CD14-positive monocyte (primary cell): ENCODE measurements at regions not wholly inside any gene's neighbourhood (a gene's known extent, or its start where the extent isn't known, plus 50 kb on each side); places are given as distances from the start of the nearest gene placed in this dataset.
"Not testable (repeated sequence)": the region's sequence is repeated elsewhere in the genome, so short reads cannot be mapped to it uniquely, and the experiment has no call there.

Experiments
- DNase-seq, 3 donors: peaks; one replicate each; pipeline ENCODE4 v3.0.0-alpha.2; 2011 to 2022
- H2AFZ ChIP-seq: 2 replicates; pipeline ENCODE4 v1.6.0; 2012; ENCODE audit warnings: mild to moderate bottlenecking, low read depth, low read length, inconsistent platforms; ENCODE audit not compliant: insufficient read depth, poor library complexity, severe bottlenecking
- H3K27ac ChIP-seq, 2 donors: 1 replicate in 1 of 2; 2 replicates in 1 of 2; pipeline ENCODE4 v1.5.1; 2012 to 2013; ENCODE audit warnings: low read length in 2 of 2, control low read depth in 1 of 2, inconsistent platforms in 1 of 2, low read depth in 1 of 2, mild to moderate bottlenecking in 1 of 2
- H3K27me3 ChIP-seq, 2 donors: one replicate each; pipeline versions ENCODE4 v1.6.0 to v1.6.1; 2011 to 2013; ENCODE audit warnings: low read length in 2 of 2; ENCODE audit not compliant: control insufficient read depth in 2 of 2, insufficient read depth in 2 of 2
- H3K36me3 ChIP-seq, 2 donors: replicated peaks in 1 of 2; 1 replicate in 1 of 2; 2 replicates in 1 of 2; pipeline versions ENCODE4 v1.5.1 to v1.6.1; 2012 to 2013; ENCODE audit warnings: low read length in 2 of 2, control low read depth in 1 of 2, inconsistent platforms in 1 of 2, mild to moderate bottlenecking in 1 of 2; ENCODE audit not compliant: insufficient read depth in 2 of 2, control insufficient read depth in 1 of 2
- H3K4me1 ChIP-seq, 2 donors: 1 replicate in 1 of 2; 2 replicates in 1 of 2; pipeline versions ENCODE4 v1.5.1 to v1.6.1; 2012 to 2013; ENCODE audit warnings: low read length in 2 of 2, control low read depth in 1 of 2, inconsistent platforms in 1 of 2, mild to moderate bottlenecking in 1 of 2, moderate library complexity in 1 of 2; ENCODE audit not compliant: insufficient read depth in 2 of 2, control insufficient read depth in 1 of 2
- H3K4me2 ChIP-seq: replicated peaks from 2 replicates; pipeline ENCODE3; 2012; ENCODE audit warnings: low read length, moderate library complexity, mild to moderate bottlenecking; ENCODE audit not compliant: poor library complexity, severe bottlenecking; ENCODE audit errors: extremely low read depth
- H3K4me3 ChIP-seq, 3 experiments: fragments of 200-600 bp in 1 of 3; sonication (generic) in 1 of 3; replicated peaks in 1 of 3; 1 replicate in 2 of 3; 2 replicates in 1 of 3; pipeline ENCODE4 v1.5.1; 2011 to 2013; ENCODE audit warnings: low read length in 3 of 3, mild to moderate bottlenecking in 3 of 3, control low read depth in 2 of 3, low read depth in 2 of 3, inconsistent platforms in 1 of 3, moderate library complexity in 1 of 3
- H3K79me2 ChIP-seq: 2 replicates; pipeline ENCODE4 v1.6.0; 2012; ENCODE audit warnings: mild to moderate bottlenecking, control low read depth, inconsistent platforms, low read length, moderate library complexity; ENCODE audit not compliant: insufficient read depth
- H3K9ac ChIP-seq: 2 replicates; pipeline ENCODE4 v1.6.0; 2017; ENCODE audit warnings: low read length, mild to moderate bottlenecking; ENCODE audit not compliant: insufficient read depth, poor library complexity, severe bottlenecking
- H3K9me3 ChIP-seq, 2 donors: replicated peaks in 1 of 2; 1 replicate in 1 of 2; 2 replicates in 1 of 2; pipeline versions ENCODE4 v1.5.1 to v1.6.1; 2012 to 2013; ENCODE audit warnings: low read length in 2 of 2, control low read depth in 1 of 2; ENCODE audit not compliant: control insufficient read depth in 1 of 2, insufficient read depth in 1 of 2
- H4K20me1 ChIP-seq: 2 replicates; pipeline ENCODE4 v1.6.0; 2012; ENCODE audit warnings: mild to moderate bottlenecking, low read length, control low read depth, moderate library complexity; ENCODE audit not compliant: insufficient read depth
- H3K27ac Mint-ChIP-seq, 7 donors: one replicate each; pipeline ENCODE4 v1.8.0; 2020; ENCODE audit warnings: mild to moderate bottlenecking in 7 of 7, mixed read lengths in 7 of 7, moderate library complexity in 6 of 7, inconsistent platforms in 2 of 7
- H3K27me3 Mint-ChIP-seq, 3 donors: one replicate each; pipeline ENCODE4 v1.8.0; 2021 to 2022; ENCODE audit warnings: low read depth in 3 of 3, mild to moderate bottlenecking in 3 of 3, mixed read lengths in 3 of 3, moderate library complexity in 3 of 3, inconsistent platforms in 1 of 3
- H3K36me3 Mint-ChIP-seq, 2 donors: one replicate each; pipeline ENCODE4 v1.8.0; 2020; ENCODE audit warnings: mixed read lengths in 2 of 2, inconsistent platforms in 1 of 2, mild to moderate bottlenecking in 1 of 2
- H3K4me1 Mint-ChIP-seq: one replicate; pipeline ENCODE4 v1.8.0; 2020; ENCODE audit warnings: mild to moderate bottlenecking, mixed read lengths
- H3K4me3 Mint-ChIP-seq, 2 donors: one replicate each; pipeline ENCODE4 v1.8.0; 2020; ENCODE audit warnings: mild to moderate bottlenecking in 2 of 2, mixed read lengths in 2 of 2, moderate library complexity in 1 of 2
- H3K9me3 Mint-ChIP-seq, 7 donors: one replicate each; pipeline ENCODE4 v1.8.0; 2020 to 2022; ENCODE audit warnings: mixed read lengths in 7 of 7, mild to moderate bottlenecking in 6 of 7, moderate library complexity in 6 of 7, inconsistent platforms in 2 of 7
- CTCF ChIP-seq: fragments of 200-600 bp; IDR thresholded peaks from one replicate; pipeline ENCODE4 v1.8.0; 2022; ENCODE audit warnings: antibody characterized with exemption, mild to moderate bottlenecking
- WGBS: methylation state at CpG from one replicate; pipeline ENCODE4 v1.1.5; 2013; ENCODE audit warnings: missing lambda C conversion rate; ENCODE audit not compliant: insufficient coverage; 5-methylcytosine and 5-hydroxymethylcytosine counted together
- intact Hi-C, 2 donors: fragments of 100-400 bp; cut with micrococcal nuclease; formaldehyde crosslinking; loops; one replicate each; pipeline versions ENCODE4 v1.15.0 to v1.15.1; 2023

GRCh38 chr14:105891631-105892452 is 365.5 kb downstream of the TMEM121 start:
- intact Hi-C loops: no loop called here
- Mint-ChIP-seq H3K27ac (peak overlapping the region in 1 of 7 donors; percentile 77), H3K36me3 (no peaks in the 10 kb centered on the region), H3K27me3 (peaks cover 62 to 83% (median 62%) of the 10 kb centered on the region in 3 donors), H3K9me3 (peaks cover 0 to 6% (median 2%) of the 10 kb centered on the region in 7 donors), H3K4me1 (no peaks in the 10 kb centered on the region), H3K4me3 (peak overlapping the region in 1 of 2 donors; percentile 15)
- 24% methylated on average over 9 of the region's 18 CpGs for WGBS
- H2AFZ ChIP-seq: no peak overlapping the region
- H3K36me3 ChIP-seq: no peaks in the 10 kb centered on the region
- H3K4me1 ChIP-seq: no peaks in the 10 kb centered on the region
- H3K9ac ChIP-seq: no peak overlapping the region
- no peak overlapping the region for H3K4me3 ChIP-seq
- H3K4me2 ChIP-seq: no peak overlapping the region
- H3K27me3 ChIP-seq: peaks cover 0 to 32% of the 10 kb centered on the region in 2 donors
- TF ChIP-seq CTCF: no peak
- no peaks in the 10 kb centered on the region for H3K9me3 ChIP-seq
- H3K27ac ChIP-seq: no peak overlapping the region
- no peak for DNase-seq
- no peaks in the 10 kb centered on the region for H4K20me1 ChIP-seq
- H3K79me2 ChIP-seq: no peaks in the 10 kb centered on the region

GRCh38 chr14:105892453-105893441 is 366.4 kb downstream of the TMEM121 start:
- DNase-seq, H3K4me1 Mint-ChIP-seq, H3K4me1 ChIP-seq, H3K9me3 ChIP-seq, H3K27ac ChIP-seq, H3K4me2 ChIP-seq, H3K36me3 Mint-ChIP-seq, H4K20me1 ChIP-seq, H3K36me3 ChIP-seq, H3K79me2 ChIP-seq, H3K27ac Mint-ChIP-seq, H3K9ac ChIP-seq, intact Hi-C loops, H2AFZ ChIP-seq, H3K4me3 ChIP-seq: not testable (repeated sequence)
- H3K27me3 Mint-ChIP-seq: peaks cover 62 to 90% (median 65%) of the 10 kb centered on the region in 3 donors
- H3K4me3 Mint-ChIP-seq: peak overlapping the region in 1 of 2 donors; percentile 21
- H3K27me3 ChIP-seq: peaks cover 0 to 42% of the 10 kb centered on the region in 2 donors
- H3K9me3 Mint-ChIP-seq: peaks cover 6 to 12% (median 9%) of the 10 kb centered on the region in 7 donors
- WGBS: 44% methylated on average over 15 of the region's 27 CpGs

GRCh38 chr14:105893686-105894085 is 367.3 kb downstream of the TMEM121 start:
- H3K4me1 Mint-ChIP-seq, H3K36me3 Mint-ChIP-seq, H3K27ac ChIP-seq, H2AFZ ChIP-seq, H3K9me3 ChIP-seq, H3K4me3 Mint-ChIP-seq, intact Hi-C loops, H3K4me1 ChIP-seq, H3K4me3 ChIP-seq, H3K9ac ChIP-seq, H3K36me3 ChIP-seq, H4K20me1 ChIP-seq, H3K79me2 ChIP-seq, H3K4me2 ChIP-seq, H3K27ac Mint-ChIP-seq, DNase-seq: not testable (repeated sequence)
- 48% methylated on average over 5 of the region's 12 CpGs for WGBS
- H3K27me3 ChIP-seq: peaks cover 0 to 47% of the 10 kb centered on the region in 2 donors
- Mint-ChIP-seq H3K9me3 (peaks cover 6 to 15% (median 12%) of the 10 kb centered on the region in 7 donors), H3K27me3 (peaks cover 64 to 90% (median 68%) of the 10 kb centered on the region in 3 donors)
